Neural cell (in vitro differentiated cells): ENCODE measurements at regions not wholly inside any gene's neighbourhood (a gene's known extent, or its start where the extent isn't known, plus 50 kb on each side); places are given as distances from the start of the nearest gene placed in this dataset.

Experiments used
- H2AFZ ChIP-seq: fragments of 200-600, 300-800 bp; sonication (generic), shearing (Covaris generic); 2 replicates; pipeline ENCODE4 v1.6.0; 2014; ENCODE audit warnings: low read depth, mild to moderate bottlenecking, antibody characterized with exemption, low read length, moderate library complexity
- H3F3A ChIP-seq: fragments of 200-600 bp; shearing (Covaris generic); 2 replicates; pipeline ENCODE4 v1.6.1; 2016; ENCODE audit warnings: mild to moderate bottlenecking, moderate library complexity, mixed read lengths, antibody characterized with exemption, low read length; ENCODE audit not compliant: insufficient read depth, poor library complexity, severe bottlenecking
- H3K27ac ChIP-seq: fragments of 200-600, 300-800 bp; sonication (generic), shearing (Covaris generic); 2 replicates; pipeline ENCODE4 v1.5.1; 2014; ENCODE audit warnings: mild to moderate bottlenecking, low read length, moderate library complexity
- H3K27me3 ChIP-seq: fragments of 300-800, 200-600 bp; sonication (generic), shearing (Covaris generic); 2 replicates; pipeline ENCODE4 v1.6.0; 2014; ENCODE audit warnings: mild to moderate bottlenecking, low read depth, low read length, moderate library complexity; ENCODE audit not compliant: insufficient read depth
- H3K36me3 ChIP-seq: fragments of 300-800, 200-600 bp; sonication (generic), shearing (Covaris generic); 2 replicates; pipeline ENCODE4 v1.5.1; 2014; ENCODE audit warnings: mild to moderate bottlenecking, antibody characterized with exemption, low read length, moderate library complexity; ENCODE audit not compliant: insufficient read depth
- H3K4me2 ChIP-seq: fragments of 300-800, 200-600 bp; sonication (generic), shearing (Covaris generic); 2 replicates; pipeline ENCODE4 v1.6.0; 2014; ENCODE audit warnings: mild to moderate bottlenecking, low read length
- H3K4me3 ChIP-seq: fragments of 300-800, 200-600 bp; sonication (generic), shearing (Covaris generic); 2 replicates; pipeline ENCODE4 v1.5.1; 2014; ENCODE audit warnings: mild to moderate bottlenecking, low read length, moderate library complexity
- H3K79me2 ChIP-seq: fragments of 200-600 bp; shearing (Covaris generic); replicated peaks from 2 replicates; pipeline ENCODE4 v1.6.0; 2014; ENCODE audit warnings: mild to moderate bottlenecking, low read length, moderate library complexity; ENCODE audit not compliant: insufficient read depth
- H3K9ac ChIP-seq: fragments of 300-800, 200-600 bp; sonication (generic), shearing (Covaris generic); 2 replicates; pipeline ENCODE4 v1.6.1; 2016; ENCODE audit warnings: mild to moderate bottlenecking, low read length, mixed read lengths
- H3K9me2 ChIP-seq: fragments of 200-600 bp; shearing (Covaris generic); 2 replicates; pipeline ENCODE4 v1.6.1; 2016; ENCODE audit warnings: mild to moderate bottlenecking, low read length, mixed read lengths; ENCODE audit not compliant: insufficient read depth
- H3K9me3 ChIP-seq: fragments of 200-600, 300-800 bp; sonication (generic), shearing (Covaris generic); 2 replicates; pipeline ENCODE4 v1.6.1; 2016; ENCODE audit warnings: mild to moderate bottlenecking, mixed run types, low read length, moderate library complexity, mixed read lengths
- H4K20me1 ChIP-seq: fragments of 200-600 bp; shearing (Covaris generic); 2 replicates; pipeline ENCODE4 v1.6.1; 2016; ENCODE audit warnings: mild to moderate bottlenecking, mixed run types; ENCODE audit not compliant: insufficient read depth
- EP300 ChIP-seq: fragments of 450-650 bp; conservative IDR thresholded peaks from 2 replicates; pipeline ENCODE4 v1.6.1; 2014; ENCODE audit warnings: antibody characterized with exemption, mild to moderate bottlenecking, moderate library complexity; ENCODE audit not compliant: poor library complexity, severe bottlenecking
- EZH2 ChIP-seq: fragments of 200-600, 300-800 bp; shearing (Covaris generic), sonication (generic); IDR thresholded peaks from 2 replicates; pipeline ENCODE4 v1.6.1; 2014; ENCODE audit warnings: antibody characterized with exemption, low read length, borderline replicate concordance, mild to moderate bottlenecking; ENCODE audit not compliant: insufficient read depth, poor library complexity, severe bottlenecking
- MXI1 ChIP-seq: fragments of 450-650 bp; conservative IDR thresholded peaks from 2 replicates; pipeline ENCODE4 v1.6.1; 2014; ENCODE audit warnings: antibody characterized with exemption, mild to moderate bottlenecking; ENCODE audit not compliant: poor library complexity, severe bottlenecking
- POLR2AphosphoS5 ChIP-seq: IDR thresholded peaks from 2 replicates; pipeline ENCODE4 v1.6.1; 2012
- RAD21 ChIP-seq: fragments of 450-650 bp; conservative IDR thresholded peaks from 2 replicates; pipeline ENCODE4 v1.6.1; 2014; ENCODE audit warnings: antibody characterized with exemption, mild to moderate bottlenecking, moderate library complexity
- SMC3 ChIP-seq: fragments of 450-650 bp; conservative IDR thresholded peaks from 2 replicates; pipeline ENCODE4 v1.6.1; 2014; ENCODE audit warnings: antibody characterized with exemption, mild to moderate bottlenecking, moderate library complexity; ENCODE audit not compliant: poor library complexity
- TAF1 ChIP-seq: IDR thresholded peaks from 2 replicates; pipeline ENCODE4 v1.6.1; 2012; ENCODE audit warnings: low read depth
- TF ChIP-seq, protein P1 (sequence below): fragments of 450-650 bp; IDR thresholded peaks from 2 replicates; pipeline ENCODE4 v1.5.1; 2014; ENCODE audit warnings: antibody characterized with exemption, mild to moderate bottlenecking, moderate library complexity; ENCODE audit not compliant: poor library complexity, severe bottlenecking
- TF ChIP-seq, protein P2 (sequence below): IDR thresholded peaks from 2 replicates; pipeline ENCODE4 v1.6.1; 2012; ENCODE audit warnings: borderline replicate concordance

DNA sequence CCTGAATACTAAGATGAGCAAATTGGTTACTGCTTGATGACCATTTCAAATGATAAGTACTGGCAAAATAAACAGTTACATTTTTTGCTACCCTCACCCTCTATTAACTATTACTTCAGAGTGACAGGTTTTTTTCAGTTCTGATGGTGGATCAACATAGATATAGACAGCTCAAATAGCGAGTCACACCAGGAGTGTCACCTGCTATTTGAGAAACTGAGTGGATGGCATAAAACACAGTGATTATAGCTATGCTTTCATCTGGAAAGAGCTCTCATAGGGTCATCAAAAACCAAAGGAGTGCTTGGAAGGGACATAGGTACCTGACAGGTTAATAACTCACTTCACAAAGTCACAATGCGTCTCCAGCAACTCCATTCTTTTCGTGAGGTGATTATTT, 244.5 kb upstream of the C9orf72 start:
- Histone ChIP-seq H3K4me3 (peak overlapping the region; percentile 19), H3K27ac (peak overlapping the region; percentile 56), H3K27me3 (no peaks in the 10 kb centered on the region), H3K9me3 (no peaks in the 10 kb centered on the region), H3K36me3 (no peaks in the 10 kb centered on the region), H4K20me1 (no peaks in the 10 kb centered on the region), H3K79me2 (no peaks in the 10 kb centered on the region), H3K9me2 (no peaks in the 10 kb centered on the region), H3K9ac (no peak overlapping the region), H3F3A (no peaks in the 10 kb centered on the region), H2AFZ (no peak overlapping the region), H3K4me2 (peak overlapping the region; percentile 35)
- TF ChIP-seq EZH2 = no peak
- TF ChIP-seq SMC3 = no peak
- no peak for TF ChIP-seq RAD21
- no peak for TF ChIP-seq TAF1
- TF ChIP-seq, protein P1, sequence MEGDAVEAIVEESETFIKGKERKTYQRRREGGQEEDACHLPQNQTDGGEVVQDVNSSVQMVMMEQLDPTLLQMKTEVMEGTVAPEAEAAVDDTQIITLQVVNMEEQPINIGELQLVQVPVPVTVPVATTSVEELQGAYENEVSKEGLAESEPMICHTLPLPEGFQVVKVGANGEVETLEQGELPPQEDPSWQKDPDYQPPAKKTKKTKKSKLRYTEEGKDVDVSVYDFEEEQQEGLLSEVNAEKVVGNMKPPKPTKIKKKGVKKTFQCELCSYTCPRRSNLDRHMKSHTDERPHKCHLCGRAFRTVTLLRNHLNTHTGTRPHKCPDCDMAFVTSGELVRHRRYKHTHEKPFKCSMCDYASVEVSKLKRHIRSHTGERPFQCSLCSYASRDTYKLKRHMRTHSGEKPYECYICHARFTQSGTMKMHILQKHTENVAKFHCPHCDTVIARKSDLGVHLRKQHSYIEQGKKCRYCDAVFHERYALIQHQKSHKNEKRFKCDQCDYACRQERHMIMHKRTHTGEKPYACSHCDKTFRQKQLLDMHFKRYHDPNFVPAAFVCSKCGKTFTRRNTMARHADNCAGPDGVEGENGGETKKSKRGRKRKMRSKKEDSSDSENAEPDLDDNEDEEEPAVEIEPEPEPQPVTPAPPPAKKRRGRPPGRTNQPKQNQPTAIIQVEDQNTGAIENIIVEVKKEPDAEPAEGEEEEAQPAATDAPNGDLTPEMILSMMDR = no peak
- peak; percentile 86 for TF ChIP-seq POLR2AphosphoS5
- TF ChIP-seq, protein P2, sequence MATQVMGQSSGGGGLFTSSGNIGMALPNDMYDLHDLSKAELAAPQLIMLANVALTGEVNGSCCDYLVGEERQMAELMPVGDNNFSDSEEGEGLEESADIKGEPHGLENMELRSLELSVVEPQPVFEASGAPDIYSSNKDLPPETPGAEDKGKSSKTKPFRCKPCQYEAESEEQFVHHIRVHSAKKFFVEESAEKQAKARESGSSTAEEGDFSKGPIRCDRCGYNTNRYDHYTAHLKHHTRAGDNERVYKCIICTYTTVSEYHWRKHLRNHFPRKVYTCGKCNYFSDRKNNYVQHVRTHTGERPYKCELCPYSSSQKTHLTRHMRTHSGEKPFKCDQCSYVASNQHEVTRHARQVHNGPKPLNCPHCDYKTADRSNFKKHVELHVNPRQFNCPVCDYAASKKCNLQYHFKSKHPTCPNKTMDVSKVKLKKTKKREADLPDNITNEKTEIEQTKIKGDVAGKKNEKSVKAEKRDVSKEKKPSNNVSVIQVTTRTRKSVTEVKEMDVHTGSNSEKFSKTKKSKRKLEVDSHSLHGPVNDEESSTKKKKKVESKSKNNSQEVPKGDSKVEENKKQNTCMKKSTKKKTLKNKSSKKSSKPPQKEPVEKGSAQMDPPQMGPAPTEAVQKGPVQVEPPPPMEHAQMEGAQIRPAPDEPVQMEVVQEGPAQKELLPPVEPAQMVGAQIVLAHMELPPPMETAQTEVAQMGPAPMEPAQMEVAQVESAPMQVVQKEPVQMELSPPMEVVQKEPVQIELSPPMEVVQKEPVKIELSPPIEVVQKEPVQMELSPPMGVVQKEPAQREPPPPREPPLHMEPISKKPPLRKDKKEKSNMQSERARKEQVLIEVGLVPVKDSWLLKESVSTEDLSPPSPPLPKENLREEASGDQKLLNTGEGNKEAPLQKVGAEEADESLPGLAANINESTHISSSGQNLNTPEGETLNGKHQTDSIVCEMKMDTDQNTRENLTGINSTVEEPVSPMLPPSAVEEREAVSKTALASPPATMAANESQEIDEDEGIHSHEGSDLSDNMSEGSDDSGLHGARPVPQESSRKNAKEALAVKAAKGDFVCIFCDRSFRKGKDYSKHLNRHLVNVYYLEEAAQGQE = peak; percentile 41
- TF ChIP-seq EP300 = peak; percentile 96
- peak; percentile 6 for TF ChIP-seq MXI1

DNA sequence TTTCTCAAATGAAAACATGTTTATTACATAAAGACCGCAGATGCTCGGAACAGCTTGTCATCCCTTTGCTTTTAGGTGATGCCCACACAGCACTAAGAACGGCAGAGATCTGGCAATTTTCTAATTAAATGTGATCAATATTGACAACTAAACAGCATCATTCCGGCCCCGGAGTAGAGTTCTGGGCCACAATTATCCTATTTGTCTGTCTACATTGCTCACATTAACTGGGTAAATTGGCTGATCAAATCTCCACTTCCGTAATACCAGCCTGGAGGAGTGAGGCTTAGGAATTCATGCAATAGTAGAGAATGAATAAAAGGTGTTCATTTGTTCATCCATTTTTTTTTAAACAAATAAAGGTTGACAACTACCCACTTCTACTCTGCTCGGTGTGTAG, 245.1 kb upstream of the C9orf72 start:
- Histone ChIP-seq H3K9ac (no peak overlapping the region), H3K27ac (peak overlapping the region; percentile 56), H3K4me3 (peak overlapping the region; percentile 19), H3K4me2 (peak overlapping the region; percentile 35), H3K9me3 (no peaks in the 10 kb centered on the region), H3F3A (no peaks in the 10 kb centered on the region), H2AFZ (no peak overlapping the region), H4K20me1 (no peaks in the 10 kb centered on the region), H3K27me3 (no peaks in the 10 kb centered on the region), H3K79me2 (no peaks in the 10 kb centered on the region), H3K36me3 (no peaks in the 10 kb centered on the region), H3K9me2 (no peaks in the 10 kb centered on the region)
- TF ChIP-seq TAF1 = no peak
- peak; percentile 14 for TF ChIP-seq MXI1

DNA sequence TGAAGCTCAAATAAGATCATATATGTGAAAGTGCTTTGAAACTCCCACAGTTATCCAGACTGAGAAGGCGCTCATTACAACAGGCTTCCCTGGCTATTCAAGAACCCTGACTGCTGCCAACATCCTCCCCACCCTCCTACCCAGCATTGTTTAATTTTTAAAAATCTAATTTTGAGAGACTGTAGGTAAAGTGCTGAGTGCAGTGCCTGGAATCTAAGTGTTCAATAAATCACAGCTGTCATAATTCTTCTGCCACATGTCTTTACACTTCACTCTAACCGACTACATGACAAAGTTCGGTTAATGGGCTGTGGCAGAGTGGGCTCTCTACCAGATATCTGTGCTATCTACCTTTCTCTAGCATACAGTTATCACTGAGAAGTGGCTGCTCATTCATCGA, 255.6 kb upstream of the C9orf72 start:
- H3K4me2 ChIP-seq = no peak overlapping the region
- H3K9ac ChIP-seq = no peak overlapping the region
- no peaks in the 10 kb centered on the region for H3K9me3 ChIP-seq
- no peaks in the 10 kb centered on the region for H4K20me1 ChIP-seq
- H3K27ac ChIP-seq = no peak overlapping the region
- TF ChIP-seq EZH2 (no peak), EP300 (no peak), TAF1 (no peak), MXI1 (no peak), RAD21 (no peak), POLR2AphosphoS5 (no peak), SMC3 (no peak)
- TF ChIP-seq, protein P1 = no peak
- TF ChIP-seq, protein P2 = no peak
- no peaks in the 10 kb centered on the region for H3K79me2 ChIP-seq
- no peaks in the 10 kb centered on the region for H3K9me2 ChIP-seq
- no peak overlapping the region for H2AFZ ChIP-seq
- H3K36me3 ChIP-seq = no peaks in the 10 kb centered on the region
- no peaks in the 10 kb centered on the region for H3K27me3 ChIP-seq
- no peak overlapping the region for H3K4me3 ChIP-seq
- no peaks in the 10 kb centered on the region for H3F3A ChIP-seq
